Fibroblast of mammary gland (primary cell): ENCODE measurements at regions not wholly inside any gene's neighbourhood (a gene's known extent, or its start where the extent isn't known, plus 50 kb on each side); places are given as distances from the start of the nearest gene placed in this dataset.

Experiments
- DNase-seq: peaks from one replicate; pipeline ENCODE4 v3.0.0-alpha.2; 2010; ENCODE audit warnings: low read depth
- H3K4me3 ChIP-seq: 2 replicates; pipeline ENCODE4 v1.5.1; 2011; ENCODE audit warnings: low read depth, mild to moderate bottlenecking, low read length, moderate library complexity; ENCODE audit not compliant: control insufficient read depth
- CTCF ChIP-seq: conservative IDR thresholded peaks from 2 replicates; pipeline ENCODE4 v1.5.1; 2011; ENCODE audit warnings: low read depth, low read length, inconsistent platforms; ENCODE audit not compliant: control insufficient read depth, insufficient read depth

- no peak overlapping the region for H3K4me3 ChIP-seq
- no peak for TF ChIP-seq CTCF
Observed at GRCh38 chr6:141726248-141726647, 406.5 kb upstream of the GJE1 start.

GRCh38 chr6:141724731-141725130 is 408.0 kb upstream of the GJE1 start:
- H3K4me3 ChIP-seq, result no peak overlapping the region
- DNase-seq, result no peak
- TF ChIP-seq CTCF, result no peak

More at GRCh38 chr6:141726248-141726647, 406.5 kb upstream of the GJE1 start:
- no peak for DNase-seq

- no peak overlapping the region for H3K4me3 ChIP-seq
- DNase-seq, result no peak
- TF ChIP-seq CTCF, result no peak
Observed at GRCh38 chr6:141719476-141719875, 413.2 kb upstream of the GJE1 start.

GRCh38 chr6:141705431-141705830 is 427.3 kb upstream of the GJE1 start:
- DNase-seq, result no peak
- TF ChIP-seq CTCF, result no peak
- H3K4me3 ChIP-seq, result no peak overlapping the region

GRCh38 chr6:141704151-141704550 is 428.6 kb upstream of the GJE1 start:
- no peak overlapping the region for H3K4me3 ChIP-seq
- no peak for TF ChIP-seq CTCF
- DNase-seq, result no peak

- no peak overlapping the region for H3K4me3 ChIP-seq
- TF ChIP-seq CTCF, result no peak
- no peak for DNase-seq
Observed at GRCh38 chr6:141701732-141702131, 431.0 kb upstream of the GJE1 start.

GRCh38 chr6:141700819-141701218 is 431.9 kb upstream of the GJE1 start:
- no peak for TF ChIP-seq CTCF
- no peak for DNase-seq
- no peak overlapping the region for H3K4me3 ChIP-seq
